Chondrocyte (in vitro differentiated cells): ENCODE measurements at regions not wholly inside any gene's neighbourhood (a gene's known extent, or its start where the extent isn't known, plus 50 kb on each side); places are given as distances from the start of the nearest gene placed in this dataset.

Experiments
- DNase-seq: peaks from one replicate; pipeline ENCODE4 v3.0.0; 2021; ENCODE audit warnings: mixed read lengths, low spot score
- H3K27ac Mint-ChIP-seq: one replicate; pipeline ENCODE4 v1.8.0; 2021; ENCODE audit warnings: mild to moderate bottlenecking, moderate library complexity, mixed read lengths; ENCODE audit not compliant: unreplicated experiment
- H3K27me3 Mint-ChIP-seq: 2 replicates; pipeline ENCODE4 v1.8.0; 2021; ENCODE audit warnings: low read depth, mixed read lengths
- H3K36me3 Mint-ChIP-seq: 2 replicates; pipeline ENCODE4 v1.8.0; 2021; ENCODE audit warnings: low read depth, mixed read lengths
- H3K4me1 Mint-ChIP-seq: 2 replicates; pipeline ENCODE4 v1.8.0; 2021; ENCODE audit warnings: low read depth, mild to moderate bottlenecking, mixed read lengths
- H3K4me3 Mint-ChIP-seq: one replicate; pipeline ENCODE4 v1.8.0; 2021; ENCODE audit warnings: mild to moderate bottlenecking, moderate library complexity, mixed read lengths; ENCODE audit not compliant: unreplicated experiment
- H3K9me3 Mint-ChIP-seq: 2 replicates; pipeline ENCODE4 v1.8.0; 2021; ENCODE audit warnings: low read depth, mixed read lengths
- CTCF ChIP-seq: fragments of 200-600 bp; sonication (generic); IDR thresholded peaks from 2 replicates; pipeline ENCODE4 v1.5.0; 2021; ENCODE audit warnings: antibody characterized with exemption, mild to moderate bottlenecking, moderate library complexity

- Mint-ChIP-seq H3K36me3 (peaks cover 8% of the 10 kb centered on the region), H3K27ac (no peak overlapping the region), H3K27me3 (no peaks in the 10 kb centered on the region), H3K4me3 (no peak overlapping the region), H3K4me1 (peaks cover 12% of the 10 kb centered on the region), H3K9me3 (peaks cover 6% of the 10 kb centered on the region)
- no peak for DNase-seq
- TF ChIP-seq CTCF, result no peak
Observed at GRCh38 chr9:134514503-134514902, 127.1 kb upstream of the COL5A1 start.

DNA sequence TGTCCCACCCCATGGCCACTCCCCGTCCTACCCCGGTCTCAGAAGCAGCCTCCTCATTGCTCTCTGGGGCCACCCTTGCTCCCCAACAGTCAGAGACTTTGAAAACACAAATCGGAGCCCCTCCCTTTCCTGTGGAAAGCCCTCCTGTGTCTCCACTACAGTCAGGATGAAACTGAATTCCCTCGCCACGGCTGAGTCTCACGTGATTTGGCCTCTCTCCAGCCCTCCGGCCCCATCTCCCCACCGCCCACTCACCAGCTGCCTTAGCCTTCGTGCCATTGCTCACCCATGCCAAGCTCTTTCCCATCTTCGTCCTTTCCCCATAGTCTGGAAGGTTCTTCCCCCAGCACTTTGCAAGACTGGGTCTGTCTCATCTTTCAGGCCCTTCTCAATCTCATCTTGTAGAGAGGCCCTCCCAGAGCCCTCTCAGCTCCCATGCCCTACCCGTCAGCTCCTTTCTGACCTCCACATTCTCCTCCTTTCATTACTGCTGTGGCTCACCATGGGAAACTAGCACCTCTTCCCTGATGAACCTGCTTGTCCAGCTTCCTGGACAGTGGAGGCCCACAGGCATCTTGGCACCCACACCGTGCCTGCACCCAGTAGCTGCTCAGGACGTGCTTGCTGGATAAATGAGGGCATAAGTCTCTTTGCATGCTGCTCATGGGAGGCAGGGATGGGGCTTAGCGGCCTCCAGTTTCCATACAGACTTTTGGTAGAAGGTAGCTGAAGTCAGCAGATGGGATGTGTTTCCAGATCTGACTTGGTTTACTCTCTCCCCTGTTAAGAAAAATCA lies 126.4 kb upstream of the COL5A1 start:
- Mint-ChIP-seq H3K9me3 (peaks cover 6% of the 10 kb centered on the region), H3K36me3 (peaks cover 8% of the 10 kb centered on the region), H3K4me3 (no peak overlapping the region), H3K27me3 (no peaks in the 10 kb centered on the region), H3K27ac (no peak overlapping the region), H3K4me1 (peaks cover 9% of the 10 kb centered on the region)
- DNase-seq, result no peak
- TF ChIP-seq CTCF, result no peak

- Mint-ChIP-seq H3K4me1 (peaks cover 9% of the 10 kb centered on the region), H3K27ac (no peak overlapping the region), H3K4me3 (no peak overlapping the region), H3K27me3 (no peaks in the 10 kb centered on the region), H3K9me3 (peaks cover 10% of the 10 kb centered on the region), H3K36me3 (peaks cover 8% of the 10 kb centered on the region)
- TF ChIP-seq CTCF, result no peak
- no peak for DNase-seq
Observed at GRCh38 chr9:134516464-134516863, 125.1 kb upstream of the COL5A1 start.

DNA sequence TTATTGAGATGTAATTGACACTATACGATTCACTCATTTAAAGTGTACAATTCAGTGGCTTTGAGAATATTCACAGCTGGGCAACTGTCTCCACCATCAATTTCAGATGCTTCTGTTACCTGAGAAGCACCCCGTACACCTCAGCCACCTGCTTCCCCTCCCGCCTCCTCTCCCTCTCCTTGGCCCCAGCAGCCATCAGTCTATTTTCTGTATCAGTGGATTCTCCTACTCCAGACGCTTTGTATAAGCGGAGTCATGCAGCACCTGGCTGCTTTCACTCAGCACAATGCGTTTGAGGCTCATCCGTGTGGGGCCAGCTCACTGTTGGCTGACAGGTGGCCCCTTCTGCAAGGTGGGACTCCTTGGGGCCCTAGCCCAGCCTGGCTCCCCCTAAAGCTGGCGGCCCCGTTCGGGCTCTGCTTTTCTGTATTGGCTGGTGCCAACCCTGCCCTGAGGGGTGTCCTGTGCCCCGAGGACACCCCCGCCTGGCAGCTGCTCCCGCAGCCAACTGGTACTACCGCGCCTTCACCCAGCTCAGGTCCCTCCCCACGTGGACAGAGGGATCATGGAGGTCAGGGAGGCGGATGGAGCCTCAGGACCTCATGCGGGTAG lies 124.4 kb upstream of the COL5A1 start:
- Mint-ChIP-seq H3K27me3 (no peaks in the 10 kb centered on the region), H3K36me3 (peaks cover 8% of the 10 kb centered on the region), H3K4me3 (no peak overlapping the region), H3K27ac (no peak overlapping the region), H3K9me3 (peaks cover 10% of the 10 kb centered on the region), H3K4me1 (peaks cover 9% of the 10 kb centered on the region)
- no peak for DNase-seq
- no peak for TF ChIP-seq CTCF

DNA sequence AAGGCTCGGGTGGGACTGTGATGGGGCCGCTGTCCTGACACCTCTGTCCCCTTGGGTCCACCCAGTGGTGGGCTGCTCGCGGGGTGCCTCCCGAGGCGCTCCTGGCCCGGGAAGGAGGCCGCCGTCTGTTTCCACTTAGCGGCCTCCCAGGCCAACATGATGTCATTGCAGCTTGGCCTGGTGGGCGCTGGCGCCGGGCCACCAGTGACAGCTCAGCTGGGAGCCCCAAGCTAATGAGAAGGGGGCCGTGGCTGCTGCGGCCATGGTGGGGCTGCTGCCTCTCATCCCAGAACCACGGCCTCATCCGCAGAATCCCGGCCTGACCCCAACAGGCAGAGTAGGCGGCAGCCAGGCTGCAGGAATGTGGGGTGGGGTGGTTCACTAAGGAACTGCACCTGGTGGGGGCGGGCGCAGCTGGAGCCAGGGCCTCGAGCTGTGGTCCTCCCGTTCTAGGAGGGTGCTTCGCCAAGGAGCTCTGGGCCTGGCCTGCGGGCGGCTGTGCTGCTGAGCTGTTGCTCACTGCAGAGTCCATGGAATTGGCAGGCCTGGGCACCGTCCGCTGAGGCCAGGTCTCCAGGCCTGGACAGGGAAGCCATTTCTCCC lies 123.5 kb upstream of the COL5A1 start:
- Mint-ChIP-seq H3K4me1 (peaks cover 9% of the 10 kb centered on the region), H3K36me3 (peaks cover 8% of the 10 kb centered on the region), H3K27ac (no peak overlapping the region), H3K9me3 (peaks cover 7% of the 10 kb centered on the region), H3K4me3 (no peak overlapping the region), H3K27me3 (no peaks in the 10 kb centered on the region)
- TF ChIP-seq CTCF, result no peak
- no peak for DNase-seq
